ENCODE measurements at regions not wholly inside any gene's neighbourhood (a gene's known extent, or its start where the extent isn't known, plus 50 kb on each side); places are given as distances from the start of the nearest gene placed in this dataset.
"Not testable (repeated sequence)": the region's sequence is repeated elsewhere in the genome, so short reads cannot be mapped to it uniquely, and the experiment has no call there.

DNA sequence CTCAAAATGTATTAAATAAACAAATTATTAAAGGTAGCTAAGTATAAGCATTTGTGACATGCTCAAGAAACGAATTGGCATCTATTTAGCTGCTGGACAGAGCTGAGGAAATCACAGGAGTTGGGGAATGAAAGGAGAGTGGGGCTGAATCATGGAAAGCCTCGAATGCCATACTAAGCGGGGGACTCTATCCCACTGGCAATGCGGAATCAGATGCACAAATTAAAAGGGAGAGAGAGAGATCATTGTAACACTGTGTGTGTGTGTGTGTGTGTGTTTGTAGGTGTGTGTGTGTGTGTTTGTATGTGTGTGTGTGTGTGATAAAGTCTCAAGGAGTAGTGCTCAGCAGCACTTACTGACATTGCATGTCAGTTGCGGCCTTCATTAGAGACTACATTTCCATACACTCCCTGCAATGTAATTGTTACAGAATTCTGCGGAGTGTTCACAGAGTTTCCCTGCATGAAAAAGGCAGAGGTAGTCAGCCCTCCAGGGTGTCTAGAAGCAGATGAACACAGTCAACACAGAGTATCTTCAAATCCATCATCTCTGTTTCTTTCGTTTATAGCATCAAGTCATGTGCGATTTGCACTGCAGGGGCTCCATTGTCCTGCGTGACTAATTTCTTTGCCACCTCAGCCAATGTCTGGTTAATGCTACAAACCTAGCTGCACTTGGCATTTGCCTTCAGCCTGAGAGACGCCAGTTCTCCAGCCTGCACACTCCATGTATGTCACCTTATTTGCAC, 111.7 kb upstream of the CYRIA start:
- no peak for DNase-seq

DNA sequence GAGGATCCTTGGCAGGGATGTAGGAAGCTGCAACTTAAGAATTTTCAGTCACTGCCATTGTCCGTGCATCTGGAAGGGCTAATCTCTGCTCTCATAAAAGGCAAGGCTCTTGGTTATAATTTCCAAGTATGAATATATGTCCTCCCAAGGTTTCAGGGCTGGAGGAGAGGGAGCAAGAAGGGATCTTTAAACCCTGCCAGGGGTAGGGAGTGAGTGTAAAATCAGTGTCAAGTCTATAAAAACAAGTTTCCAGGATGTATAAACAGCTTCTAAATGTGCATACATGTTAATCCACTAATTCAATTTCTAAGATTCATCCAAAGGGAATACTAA, 110.2 kb upstream of the CYRIA start:
- no peak for DNase-seq

DNA sequence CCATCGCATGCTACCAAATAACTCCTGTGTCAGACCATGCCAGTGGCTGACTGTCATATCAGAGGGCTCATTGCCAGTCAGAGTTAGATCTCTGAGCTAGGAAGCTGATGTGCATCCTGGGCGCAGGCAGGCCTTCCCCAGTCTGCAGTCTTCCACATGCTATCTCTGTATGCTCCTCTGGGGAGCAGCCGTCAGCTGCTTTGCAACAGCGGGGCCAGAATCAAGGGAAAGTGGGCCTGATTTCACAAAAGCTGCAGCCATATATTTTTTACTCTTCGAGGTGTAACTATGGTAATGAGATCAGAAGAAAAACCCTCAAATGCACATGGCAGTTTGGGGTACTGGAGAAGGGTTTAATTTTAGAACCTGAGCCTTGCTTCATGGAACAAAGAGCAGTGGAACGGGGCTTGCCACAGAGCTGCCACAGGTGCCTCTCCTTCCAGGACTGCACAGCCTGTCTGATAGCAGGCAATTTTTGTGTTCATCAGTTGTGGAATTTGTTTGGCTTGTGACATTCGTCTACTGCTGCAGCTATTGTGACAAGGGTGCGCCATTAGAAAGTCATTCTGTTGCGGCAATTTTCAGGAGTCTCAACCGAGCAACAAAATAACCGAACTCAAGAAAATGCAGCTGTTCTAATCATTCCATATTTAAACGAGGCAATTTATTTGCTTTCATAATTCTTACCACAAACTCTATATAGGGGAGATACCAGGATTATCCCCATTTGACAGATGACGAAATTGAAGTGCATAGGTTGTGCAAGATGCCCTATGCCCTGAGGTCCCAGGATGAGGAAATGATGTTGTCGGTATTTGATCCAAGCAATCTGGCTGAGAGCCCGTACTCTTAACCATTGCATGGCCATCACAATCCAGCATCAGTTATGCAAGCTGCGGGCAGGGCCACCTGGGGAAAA, 109.6 kb upstream of the CYRIA start:
- DNase-seq, result peak; percentile 100

DNA sequence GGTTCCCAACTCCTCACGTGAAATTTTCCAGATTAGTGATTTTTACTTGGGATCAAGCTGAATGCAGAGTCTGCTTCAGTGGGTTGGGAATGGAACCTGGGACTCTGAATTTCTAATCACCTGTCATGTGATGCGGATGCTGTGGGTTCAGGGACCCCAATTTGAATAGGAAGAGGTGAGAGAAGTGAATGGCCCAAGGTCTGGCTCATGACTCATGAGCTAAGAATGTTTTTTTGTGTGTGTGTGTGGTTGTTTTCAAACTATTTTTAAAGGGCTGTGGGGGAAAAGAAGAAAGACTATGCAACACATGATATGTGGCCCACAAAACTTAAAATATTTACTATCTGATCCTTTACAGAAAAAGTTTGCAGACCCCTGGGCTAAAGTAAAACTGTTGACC, 108.5 kb upstream of the CYRIA start:
- no peak for DNase-seq

DNA sequence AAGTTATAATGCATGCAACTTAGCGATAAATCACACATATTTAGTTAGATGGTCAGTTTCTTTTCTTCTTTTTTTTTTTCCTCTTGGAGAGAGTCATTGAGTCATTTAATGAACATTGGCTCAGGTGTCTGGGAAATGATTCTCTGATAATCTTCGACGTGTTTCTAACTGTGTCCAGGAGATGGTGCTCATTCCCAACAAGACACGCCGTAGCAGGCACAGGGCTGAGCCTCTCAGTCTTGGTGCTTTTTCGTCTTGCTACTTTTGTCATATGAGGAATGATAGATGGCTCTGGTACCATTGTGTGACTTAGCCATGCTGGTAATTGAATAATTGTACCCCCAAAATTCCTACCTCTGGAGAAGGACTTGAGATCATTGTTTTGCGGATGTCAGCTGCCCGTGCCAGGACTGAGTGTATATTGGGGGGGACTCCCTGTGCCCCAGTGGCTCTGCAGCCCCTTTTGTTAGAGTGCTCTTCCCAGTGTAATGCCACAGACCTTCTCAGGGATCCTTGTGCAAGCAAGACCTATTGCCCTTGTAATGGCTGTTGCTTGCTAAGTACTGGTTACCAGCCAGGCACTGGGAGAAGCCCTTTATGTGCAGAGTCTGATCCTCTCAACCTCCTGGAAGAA, 107.6 kb upstream of the CYRIA start:
- peak; percentile 100 for DNase-seq

DNA sequence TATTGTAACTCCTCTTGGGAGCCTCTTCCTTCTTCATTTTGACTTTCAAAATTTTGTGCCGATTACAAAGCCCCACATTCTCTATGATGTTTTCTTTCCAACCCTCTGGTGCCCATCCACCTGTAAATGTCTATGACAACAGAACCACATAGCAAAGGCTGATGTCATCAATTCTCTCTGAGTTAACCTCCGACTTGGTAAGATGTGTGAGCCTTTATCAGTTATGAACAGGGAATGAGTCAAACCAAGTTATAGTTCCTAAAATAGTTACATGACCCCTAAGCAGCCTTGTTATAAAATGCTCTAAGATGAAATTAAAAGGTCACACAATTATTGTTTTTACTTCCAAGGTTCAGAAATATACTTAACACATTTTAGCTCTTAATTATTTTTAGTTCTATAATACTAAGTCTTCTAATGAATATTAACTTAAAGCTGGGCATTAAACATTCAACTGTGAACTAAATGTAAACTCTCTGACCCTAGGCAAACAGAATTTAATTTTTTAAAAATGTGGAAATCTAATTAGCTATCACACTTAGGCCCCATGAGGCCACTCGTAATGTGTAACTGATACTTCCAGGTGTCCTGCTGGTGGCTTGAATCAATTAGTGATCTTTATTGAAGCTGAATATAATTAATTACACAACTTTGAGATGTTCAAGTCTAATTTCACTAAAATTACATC, 102.3 kb upstream of the CYRIA start:
- DNase-seq, result no peak

DNA sequence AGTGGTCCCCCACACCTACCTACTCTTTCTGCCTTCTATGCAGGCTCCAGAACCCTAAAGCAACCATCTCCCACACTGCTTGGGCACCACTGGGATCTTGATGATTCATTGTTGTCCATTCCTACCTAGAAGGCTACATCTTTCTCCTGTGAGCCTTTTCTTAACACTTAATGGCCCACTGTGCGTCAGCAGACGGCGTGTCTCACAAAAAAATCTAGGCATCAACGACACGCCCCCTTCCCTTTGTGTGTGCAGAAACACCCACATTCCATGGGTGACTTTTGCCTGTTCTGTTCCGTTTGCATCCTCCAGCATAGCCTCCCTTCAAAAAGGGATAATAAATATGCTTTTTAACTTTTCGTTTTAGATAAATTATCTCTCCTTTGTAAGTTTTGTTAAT, 99.7 kb upstream of the CYRIA start:
- DNase-seq, result no peak

DNA sequence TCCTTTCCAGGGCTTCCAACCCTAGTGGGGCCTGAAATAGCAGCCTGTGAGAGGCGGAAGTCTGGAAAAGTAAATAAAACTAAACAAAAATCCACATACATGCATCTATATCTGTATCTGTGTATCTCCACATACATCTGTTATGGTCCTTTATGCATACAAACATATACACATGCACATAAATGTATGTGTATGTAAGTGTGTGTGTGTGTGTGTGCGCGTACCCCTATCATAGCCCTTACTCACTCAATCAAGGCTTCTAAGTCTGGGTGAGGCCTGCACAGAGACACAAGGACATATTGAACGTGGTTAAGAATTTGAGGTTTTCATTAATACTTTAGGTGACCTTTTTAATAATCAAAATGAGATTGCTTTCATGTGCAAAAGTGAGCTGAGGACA, 98.9 kb upstream of the CYRIA start:
- no peak for DNase-seq

DNA sequence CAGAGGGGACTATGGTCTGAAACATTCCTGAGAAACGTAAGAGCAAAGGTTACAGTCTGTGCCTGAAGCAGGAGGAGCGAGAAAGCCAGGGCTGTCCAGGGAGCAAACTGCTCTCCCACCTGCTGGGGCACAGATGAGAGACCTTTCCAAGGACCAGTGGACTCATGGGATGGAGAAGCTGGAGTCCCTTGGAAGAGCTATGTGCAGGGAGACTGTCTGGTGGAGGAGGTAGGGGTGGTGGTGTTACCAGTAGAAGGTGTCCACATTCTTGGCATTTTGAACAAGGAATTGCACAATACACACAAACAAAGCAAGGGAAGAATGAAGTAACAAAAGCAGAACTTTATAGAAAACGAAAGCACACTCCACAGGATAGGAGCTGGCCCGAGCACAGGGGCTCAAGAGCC, 97.9 kb upstream of the CYRIA start:
- DNase-seq, result peak; percentile 100

DNA sequence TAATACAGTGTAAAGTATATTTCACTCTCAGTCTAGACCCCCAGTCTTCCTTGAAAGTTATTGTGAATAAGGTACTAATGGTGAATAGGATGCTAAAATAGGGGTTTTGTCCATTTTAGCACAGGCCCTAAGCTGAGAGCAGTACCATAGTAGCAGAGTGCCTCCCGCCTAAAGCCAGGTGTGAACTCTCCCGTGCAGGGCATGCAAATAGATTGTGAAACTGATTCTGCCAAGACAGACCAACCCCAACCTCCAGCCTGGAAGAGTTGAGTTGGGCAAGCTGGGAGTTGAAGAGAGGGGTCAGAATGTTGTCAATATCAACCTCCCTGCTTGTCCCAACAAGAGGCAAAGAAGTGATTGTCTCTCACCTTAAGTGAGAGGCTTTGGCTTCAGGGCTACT, 97.4 kb upstream of the CYRIA start:
- DNase-seq, result peak; percentile 100

DNA sequence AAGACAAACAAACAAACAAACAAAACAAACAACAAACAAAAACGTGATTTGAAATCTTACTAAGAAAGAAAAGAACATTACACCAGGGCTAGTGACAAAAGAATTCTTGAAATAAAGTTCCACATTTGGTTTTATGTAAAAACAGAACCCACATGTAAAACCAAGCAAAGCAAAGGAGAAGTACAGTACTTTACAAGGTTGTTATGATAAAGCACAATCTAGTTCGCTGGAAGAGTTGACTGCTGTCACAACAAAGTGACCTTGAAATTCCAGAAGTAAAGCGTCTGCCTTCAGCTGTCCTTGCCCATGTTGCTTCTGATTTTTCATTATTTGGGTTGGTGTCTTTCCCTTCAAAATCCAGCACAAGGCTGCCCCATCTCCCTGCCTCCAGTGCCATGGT, 94.8 kb upstream of the CYRIA start:
- DNase-seq, result no peak

DNA sequence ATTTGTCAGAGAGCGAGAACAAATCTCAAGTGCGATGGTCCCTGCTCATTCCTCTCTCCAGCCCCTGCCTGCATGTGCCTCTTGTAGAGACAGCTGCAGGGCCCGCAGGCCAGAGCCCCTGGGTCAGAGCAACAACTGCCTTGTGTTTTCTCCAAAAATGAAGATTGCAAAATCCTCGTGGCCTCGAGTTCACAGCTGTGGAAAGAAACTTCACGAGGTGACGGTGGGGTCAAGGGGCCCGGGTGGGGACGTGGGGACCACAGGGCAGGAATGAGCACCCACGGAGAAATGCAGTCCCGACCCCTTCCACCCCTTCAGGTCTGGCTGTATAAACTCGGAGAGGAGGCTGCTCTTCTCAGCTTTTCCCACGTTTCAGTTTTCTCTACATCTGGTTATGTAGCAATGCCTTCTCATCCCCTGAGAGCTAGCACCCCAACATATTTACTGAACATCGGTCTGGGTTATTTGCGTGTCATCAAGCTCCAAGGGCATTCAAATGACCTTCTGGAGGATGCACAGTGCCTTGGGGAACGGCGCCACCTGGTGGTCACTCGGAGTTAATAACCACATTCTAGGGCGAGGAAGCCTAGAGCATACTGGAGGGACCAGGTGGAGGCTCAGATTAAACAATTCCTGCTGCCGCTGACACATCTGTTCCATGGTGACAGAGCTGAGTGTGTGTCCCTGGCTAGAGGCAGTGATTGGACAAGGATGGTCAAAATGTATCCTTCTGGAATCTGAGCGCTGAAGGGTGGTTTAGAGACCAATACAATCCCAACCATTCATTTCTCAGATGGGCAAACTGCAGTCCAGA, 91.4 kb upstream of the CYRIA start:
- peak; percentile 100 for DNase-seq

DNA sequence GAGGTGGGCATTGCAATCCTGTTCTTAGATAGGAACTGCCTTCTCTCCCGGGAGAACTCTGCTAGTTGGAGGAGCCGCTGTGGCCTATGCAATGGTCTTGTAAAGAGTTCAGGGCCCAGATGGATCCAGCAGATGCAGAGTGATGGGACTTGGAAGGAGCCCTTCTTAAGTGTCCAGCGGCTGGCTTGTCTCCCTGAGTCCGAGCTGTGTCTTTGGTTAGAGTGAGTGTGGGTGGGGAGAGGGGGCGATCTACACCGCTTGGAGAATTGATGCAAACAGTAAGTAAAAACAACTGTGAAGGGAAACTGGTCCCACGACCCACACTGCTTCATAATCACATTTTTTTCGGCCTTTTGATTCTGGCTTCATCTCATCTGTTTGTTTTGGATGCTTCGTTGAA, 89.8 kb upstream of the CYRIA start:
- peak in 1 of 2 experiments; percentile 96 for DNase-seq

DNA sequence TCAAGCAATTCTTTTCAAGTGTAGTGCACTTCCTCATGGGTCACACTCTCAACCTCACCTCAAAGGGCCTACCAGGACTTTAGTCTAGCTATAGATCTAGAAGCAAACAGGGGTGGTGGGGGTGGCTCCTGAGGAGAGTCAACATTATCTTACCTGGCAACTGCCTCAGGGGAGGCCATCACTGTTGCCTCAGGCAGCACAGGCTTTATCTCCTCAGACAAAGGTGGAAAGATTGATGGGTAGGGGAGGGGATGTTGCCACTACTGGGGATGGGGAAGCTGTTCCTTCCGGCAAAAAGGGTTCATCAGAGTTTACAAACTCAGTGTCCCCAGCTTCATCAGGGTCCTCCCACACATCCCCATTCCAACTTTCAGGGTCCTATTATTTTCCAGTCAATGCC, 87.4 kb upstream of the CYRIA start:
- not testable (repeated sequence) for DNase-seq

DNA sequence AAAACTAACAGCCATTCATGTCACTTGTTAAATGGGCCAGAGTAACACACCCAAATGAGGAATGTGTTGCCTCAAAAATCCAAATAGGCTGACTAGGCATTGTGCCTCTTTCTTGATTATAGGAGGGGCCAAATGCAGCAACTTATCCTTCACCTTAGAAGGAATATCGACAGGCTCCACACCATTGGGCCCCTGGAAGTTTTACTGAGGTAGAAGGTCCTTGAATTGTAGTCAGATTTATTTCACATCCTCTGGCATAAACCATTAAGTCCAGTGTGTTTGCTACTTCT, 85.2 kb upstream of the CYRIA start:
- not testable (repeated sequence) for DNase-seq

DNA sequence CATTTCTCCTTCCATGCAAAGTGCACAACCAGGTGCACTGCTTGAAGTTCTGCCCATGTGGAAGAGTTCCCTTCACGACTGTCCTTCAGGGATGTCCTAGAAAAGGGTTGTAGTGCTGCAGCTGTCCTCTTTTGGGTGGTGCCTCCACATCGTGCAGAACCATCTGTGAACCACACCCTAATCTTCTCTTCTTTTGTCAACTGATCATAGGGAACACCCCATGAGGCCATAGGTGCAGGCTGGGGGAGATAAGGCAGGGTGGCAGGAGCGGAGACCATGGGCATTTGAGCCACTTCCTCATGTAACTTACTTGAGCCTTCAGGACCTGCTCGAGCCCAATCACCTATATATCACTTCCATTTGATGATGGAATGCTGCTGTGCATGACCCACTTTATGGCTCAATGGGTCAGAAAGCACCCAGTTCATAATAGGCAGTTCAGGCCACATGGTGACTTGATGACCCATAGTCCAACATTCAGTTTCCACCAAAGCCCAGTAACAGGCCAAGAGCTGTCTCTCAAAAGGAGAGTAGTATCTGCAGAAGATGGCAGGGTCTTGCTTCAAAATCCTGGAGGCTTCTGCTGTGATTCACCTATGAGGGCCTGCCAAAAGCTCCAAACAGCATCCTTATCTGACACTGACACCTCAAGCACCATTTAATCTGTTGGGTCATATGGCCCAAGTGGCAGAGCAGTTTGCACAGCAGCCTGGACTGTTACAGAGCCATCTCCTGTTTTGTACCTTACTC, 84.7 kb upstream of the CYRIA start:
- no peak for DNase-seq

DNA sequence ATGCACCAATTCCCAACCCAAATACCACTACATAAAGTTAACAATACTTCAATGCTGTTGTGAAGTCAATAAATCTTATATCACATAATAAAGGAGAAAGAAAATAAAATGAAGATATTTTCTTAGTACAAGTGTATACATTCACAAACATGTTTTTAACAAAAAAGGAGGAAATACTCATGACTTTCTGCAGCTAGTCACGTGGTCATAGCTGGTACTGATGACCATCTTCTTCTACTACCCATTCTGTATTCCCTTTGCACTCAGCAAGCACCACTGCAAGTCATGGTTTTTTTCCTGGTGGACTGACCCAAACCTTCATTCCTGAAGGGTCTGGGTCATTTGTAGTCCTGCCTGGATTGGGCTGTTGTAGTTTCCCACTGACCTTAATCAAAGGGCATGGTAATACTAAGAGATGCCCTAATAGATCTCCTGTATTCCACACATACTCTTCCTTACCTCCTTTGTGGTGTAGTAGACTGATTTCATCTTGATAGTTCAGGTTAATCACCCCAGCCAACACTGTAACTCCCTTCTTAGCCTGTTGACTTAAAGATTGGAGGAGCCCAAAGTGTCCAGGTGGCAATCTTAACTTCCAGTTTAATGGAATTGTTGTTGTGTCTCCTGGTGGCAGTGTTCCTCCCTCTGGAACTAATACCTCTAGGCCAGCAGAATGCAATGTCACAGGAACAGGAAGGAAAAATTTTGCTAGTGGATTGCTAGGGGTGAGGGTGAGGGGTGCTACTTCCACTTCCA, 83.1 kb upstream of the CYRIA start:
- not testable (repeated sequence) for DNase-seq

DNA sequence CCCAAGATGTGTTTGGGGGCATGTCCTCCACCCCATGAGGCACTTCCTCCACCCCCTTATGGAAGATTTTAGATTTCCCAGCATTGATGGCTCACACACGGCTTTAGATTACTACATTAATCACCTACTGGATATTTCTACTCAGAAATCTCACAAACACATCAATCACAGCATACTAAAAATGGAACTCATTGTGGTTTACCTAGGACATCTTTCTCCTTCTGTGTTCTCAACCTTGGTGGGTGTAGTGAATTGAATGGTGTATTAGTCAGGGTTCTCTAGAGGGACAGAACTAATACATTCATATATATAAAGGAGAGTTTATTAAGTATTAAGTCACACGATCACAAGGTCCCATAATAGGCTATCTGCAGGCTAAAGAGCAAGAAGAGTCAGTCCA, 82.1 kb upstream of the CYRIA start:
- no peak for DNase-seq

DNA sequence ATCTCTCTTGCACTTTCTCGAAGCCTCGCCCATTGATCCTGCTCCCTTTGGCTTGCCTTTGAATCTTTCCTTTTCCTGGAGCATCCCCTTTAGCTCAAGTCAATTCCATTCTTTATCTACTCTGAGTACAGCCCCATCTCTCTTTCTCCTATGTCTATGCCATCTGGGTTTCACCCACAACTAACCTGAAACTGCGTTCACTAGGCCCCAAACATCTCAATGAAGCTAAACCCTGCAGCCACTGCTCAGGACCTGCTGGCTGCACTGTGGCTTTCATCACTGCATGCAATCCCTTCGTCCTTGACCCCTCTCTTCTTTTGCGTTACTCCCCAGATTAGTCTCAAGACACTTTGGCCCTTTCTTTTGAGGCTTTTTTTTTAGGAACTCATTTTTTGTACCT, 81.6 kb upstream of the CYRIA start:
- DNase-seq, result no peak

DNA sequence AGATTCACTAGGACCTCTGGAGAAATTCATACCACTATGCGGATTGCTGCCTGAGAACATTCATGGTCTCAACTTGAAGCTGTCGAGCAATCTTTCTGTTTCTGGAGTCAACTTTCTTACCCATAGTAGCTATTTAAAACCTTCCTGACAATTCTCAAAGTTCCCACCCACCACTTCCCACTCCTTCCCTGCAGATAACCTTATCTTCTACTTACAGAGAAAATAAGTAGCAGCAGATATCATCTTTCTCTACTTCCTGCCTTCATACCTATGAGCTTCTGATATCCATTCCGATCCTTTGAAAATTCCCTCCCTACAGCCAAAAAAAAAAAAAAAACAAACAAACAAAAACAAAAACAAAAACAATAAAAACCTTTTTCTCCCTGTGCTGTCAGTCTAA, 81.2 kb upstream of the CYRIA start:
- DNase-seq, result no peak

DNA sequence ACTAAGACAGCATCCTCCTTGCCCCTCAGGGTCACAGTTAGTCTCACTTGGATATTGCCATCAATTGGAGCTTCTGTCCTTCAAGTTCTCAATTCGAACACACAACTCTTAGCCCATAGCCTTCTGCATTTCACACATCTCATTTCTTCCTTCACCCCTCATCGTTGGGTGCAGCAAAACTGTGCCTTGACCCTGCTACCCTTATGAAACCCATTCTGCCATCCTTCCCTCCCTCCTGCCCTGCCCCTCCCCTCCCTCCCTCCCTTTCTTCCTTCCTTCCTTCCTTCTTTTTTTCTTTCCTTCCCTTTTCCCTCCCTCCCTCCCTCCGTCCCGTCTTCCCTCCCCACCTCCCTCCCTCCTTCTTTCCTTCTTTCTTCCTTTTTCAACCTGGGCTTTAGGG, 80.7 kb upstream of the CYRIA start:
- no peak for DNase-seq

Data from NCI-H526 (cell line).